ENCODE measurements at regions not wholly inside any gene's neighbourhood (a gene's known extent, or its start where the extent isn't known, plus 50 kb on each side); places are given as distances from the start of the nearest gene placed in this dataset.

- Histone ChIP-seq H3F3A (ENCODE audit: insufficient read depth, low read length, poor library complexity, severe bottlenecking) (no peaks in the 10 kb centered on the region), H3K4me2 (ENCODE audit: low read length) (no peak overlapping the region), H3K79me2 (replicated peaks; ENCODE audit: insufficient read depth, low read length) (no peaks in the 10 kb centered on the region), H3K27me3 (ENCODE audit: insufficient read depth, low read depth, low read length) (no peaks in the 10 kb centered on the region), H3K9ac (ENCODE audit: low read length) (no peak overlapping the region), H4K20me1 (ENCODE audit: insufficient read depth) (no peaks in the 10 kb centered on the region), H2AFZ (ENCODE audit: low read depth, low read length) (no peak overlapping the region), H3K4me3 (ENCODE audit: low read length) (no peak overlapping the region), H3K36me3 (ENCODE audit: insufficient read depth, low read length) (no peaks in the 10 kb centered on the region), H3K27ac (ENCODE audit: low read length) (no peak overlapping the region), H3K9me3 (ENCODE audit: low read length) (no peaks in the 10 kb centered on the region), H3K9me2 (ENCODE audit: insufficient read depth, low read length) (no peaks in the 10 kb centered on the region)
- TF ChIP-seq POLR2AphosphoS5 (IDR thresholded peaks at IDR 0.05) (no peak), CTCF (IDR thresholded peaks at IDR 0.05; ENCODE audit: poor library complexity, severe bottlenecking) (no peak), EP300 (conservative IDR thresholded peaks at IDR 0.05; ENCODE audit: poor library complexity, severe bottlenecking) (no peak), RAD21 (conservative IDR thresholded peaks at IDR 0.05) (no peak), MXI1 (conservative IDR thresholded peaks at IDR 0.05; ENCODE audit: poor library complexity, severe bottlenecking) (no peak), TAF1 (IDR thresholded peaks at IDR 0.05; ENCODE audit: low read depth) (no peak), SMC3 (conservative IDR thresholded peaks at IDR 0.05; ENCODE audit: poor library complexity) (no peak), REST (IDR thresholded peaks at IDR 0.05; ENCODE audit: borderline replicate concordance) (no peak), EZH2 (IDR thresholded peaks at IDR 0.05; ENCODE audit: borderline replicate concordance, insufficient read depth, low read length, poor library complexity, severe bottlenecking) (no peak)
Measured at GRCh38 chr10:113436851-113437250, 116.0 kb upstream of the HABP2 start.

GRCh38 chr10:113438652-113439051, 114.2 kb upstream of the HABP2 start:
- H3K4me2 ChIP-seq (ENCODE audit: low read length), result no peak overlapping the region
- no peaks in the 10 kb centered on the region for H3F3A ChIP-seq (ENCODE audit: insufficient read depth, low read length, poor library complexity, severe bottlenecking)
- H3K4me3 ChIP-seq (ENCODE audit: low read length), result no peak overlapping the region
- H3K9ac ChIP-seq (ENCODE audit: low read length), result no peak overlapping the region
- H3K9me2 ChIP-seq (ENCODE audit: insufficient read depth, low read length), result no peaks in the 10 kb centered on the region
- H4K20me1 ChIP-seq (ENCODE audit: insufficient read depth), result no peaks in the 10 kb centered on the region
- TF ChIP-seq MXI1 (conservative IDR thresholded peaks at IDR 0.05; ENCODE audit: poor library complexity, severe bottlenecking) (no peak), EZH2 (IDR thresholded peaks at IDR 0.05; ENCODE audit: borderline replicate concordance, insufficient read depth, low read length, poor library complexity, severe bottlenecking) (no peak), CTCF (IDR thresholded peaks at IDR 0.05; ENCODE audit: poor library complexity, severe bottlenecking) (no peak), RAD21 (conservative IDR thresholded peaks at IDR 0.05) (no peak), TAF1 (IDR thresholded peaks at IDR 0.05; ENCODE audit: low read depth) (no peak), REST (IDR thresholded peaks at IDR 0.05; ENCODE audit: borderline replicate concordance) (no peak), EP300 (conservative IDR thresholded peaks at IDR 0.05; ENCODE audit: poor library complexity, severe bottlenecking) (no peak), POLR2AphosphoS5 (IDR thresholded peaks at IDR 0.05) (no peak), SMC3 (conservative IDR thresholded peaks at IDR 0.05; ENCODE audit: poor library complexity) (no peak)
- H3K27ac ChIP-seq (ENCODE audit: low read length), result no peak overlapping the region
- no peaks in the 10 kb centered on the region for H3K9me3 ChIP-seq (ENCODE audit: low read length)
- H3K36me3 ChIP-seq (ENCODE audit: insufficient read depth, low read length), result no peaks in the 10 kb centered on the region
- no peak overlapping the region for H2AFZ ChIP-seq (ENCODE audit: low read depth, low read length)
- H3K27me3 ChIP-seq (ENCODE audit: insufficient read depth, low read depth, low read length), result no peaks in the 10 kb centered on the region
- no peaks in the 10 kb centered on the region for H3K79me2 ChIP-seq (replicated peaks; ENCODE audit: insufficient read depth, low read length)
